ENCODE measurements at regions not wholly inside any gene's neighbourhood (a gene's known extent, or its start where the extent isn't known, plus 50 kb on each side); places are given as distances from the start of the nearest gene placed in this dataset.

DNA sequence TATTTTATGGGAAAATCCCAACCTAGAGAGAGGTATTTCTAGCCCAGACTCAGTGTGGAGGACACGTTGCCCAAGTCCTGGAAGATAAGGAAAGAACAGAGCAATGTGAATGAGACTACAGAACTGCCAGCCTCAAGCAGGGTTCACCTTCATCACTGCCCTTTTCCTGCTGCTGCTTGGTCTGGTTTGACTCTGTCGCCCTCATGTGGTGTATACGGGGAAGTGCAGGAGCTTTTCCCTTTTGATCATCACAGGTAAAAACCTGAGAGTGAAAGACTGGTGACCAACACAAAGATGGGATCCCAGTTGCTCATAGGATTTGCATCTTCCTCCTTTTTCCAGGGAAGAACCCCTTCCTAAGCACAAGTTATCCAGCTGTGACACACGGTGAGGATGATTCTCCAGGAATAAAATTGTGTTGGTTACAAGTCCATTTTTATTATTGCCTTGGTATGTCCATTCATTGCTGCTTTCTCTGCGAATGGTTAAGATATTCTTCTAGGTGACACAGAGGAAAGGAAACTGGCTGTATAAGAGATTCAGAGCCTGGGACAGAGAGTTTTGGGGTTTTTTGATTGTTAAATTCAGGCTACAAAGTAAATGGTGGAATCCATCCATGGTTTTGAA lies 89.5 kb upstream of the CD53 start:
- TF ChIP-seq, protein P1, sequence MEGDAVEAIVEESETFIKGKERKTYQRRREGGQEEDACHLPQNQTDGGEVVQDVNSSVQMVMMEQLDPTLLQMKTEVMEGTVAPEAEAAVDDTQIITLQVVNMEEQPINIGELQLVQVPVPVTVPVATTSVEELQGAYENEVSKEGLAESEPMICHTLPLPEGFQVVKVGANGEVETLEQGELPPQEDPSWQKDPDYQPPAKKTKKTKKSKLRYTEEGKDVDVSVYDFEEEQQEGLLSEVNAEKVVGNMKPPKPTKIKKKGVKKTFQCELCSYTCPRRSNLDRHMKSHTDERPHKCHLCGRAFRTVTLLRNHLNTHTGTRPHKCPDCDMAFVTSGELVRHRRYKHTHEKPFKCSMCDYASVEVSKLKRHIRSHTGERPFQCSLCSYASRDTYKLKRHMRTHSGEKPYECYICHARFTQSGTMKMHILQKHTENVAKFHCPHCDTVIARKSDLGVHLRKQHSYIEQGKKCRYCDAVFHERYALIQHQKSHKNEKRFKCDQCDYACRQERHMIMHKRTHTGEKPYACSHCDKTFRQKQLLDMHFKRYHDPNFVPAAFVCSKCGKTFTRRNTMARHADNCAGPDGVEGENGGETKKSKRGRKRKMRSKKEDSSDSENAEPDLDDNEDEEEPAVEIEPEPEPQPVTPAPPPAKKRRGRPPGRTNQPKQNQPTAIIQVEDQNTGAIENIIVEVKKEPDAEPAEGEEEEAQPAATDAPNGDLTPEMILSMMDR (conservative IDR thresholded peaks at IDR 0.05), result peak; percentile 91
- no peaks in the 10 kb centered on the region for H3K36me3 ChIP-seq (ENCODE audit: control insufficient read depth, insufficient read depth, low read length)
- DNase-seq, result peak; percentile 69
- Mint-ChIP-seq H3K4me3 (no peak overlapping the region), H3K27ac (no peak overlapping the region), H3K36me3 (ENCODE audit: low read depth) (no peaks in the 10 kb centered on the region), H3K9me3 (no peaks in the 10 kb centered on the region), H3K27me3 (ENCODE audit: insufficient read depth) (peaks cover 42% of the 10 kb centered on the region), H3K4me1 (peaks cover 6% of the 10 kb centered on the region)
- no peak overlapping the region for H3K27ac ChIP-seq (ENCODE audit: low read depth, low read length)
- H3K4me1 ChIP-seq (ENCODE audit: control insufficient read depth, insufficient read depth, low read length), result peaks cover 3% of the 10 kb centered on the region
- no peak overlapping the region for H3K4me3 ChIP-seq (ENCODE audit: low read length)
- 18 to 22% methylated on average over 4 to 5 of the region's 5 CpGs for WGBS, 2 experiments (ENCODE audit: insufficient coverage in 1 of 2, insufficient read length in 1 of 2)
- H3K27me3 ChIP-seq (ENCODE audit: control insufficient read depth, insufficient read depth, low read length, poor library complexity, severe bottlenecking), result peaks cover 56% of the 10 kb centered on the region
- no peak overlapping the region for H3K9ac ChIP-seq (ENCODE audit: extremely low read depth, low read length, poor library complexity, severe bottlenecking)
- H3K9me3 ChIP-seq (ENCODE audit: control insufficient read depth, low read length), result no peaks in the 10 kb centered on the region

- DNase-seq, result no peak
- Mint-ChIP-seq H3K27me3 (ENCODE audit: insufficient read depth) (peaks cover 43% of the 10 kb centered on the region), H3K9me3 (no peaks in the 10 kb centered on the region), H3K4me1 (peaks cover 9% of the 10 kb centered on the region), H3K4me3 (no peak overlapping the region), H3K36me3 (ENCODE audit: low read depth) (no peaks in the 10 kb centered on the region), H3K27ac (no peak overlapping the region)
- H3K9me3 ChIP-seq (ENCODE audit: control insufficient read depth, low read length), result no peaks in the 10 kb centered on the region
- TF ChIP-seq, protein P1 (conservative IDR thresholded peaks at IDR 0.05), result no peak
- no peak overlapping the region for H3K9ac ChIP-seq (ENCODE audit: extremely low read depth, low read length, poor library complexity, severe bottlenecking)
- H3K4me3 ChIP-seq (ENCODE audit: low read length), result no peak overlapping the region
- peaks cover 48% of the 10 kb centered on the region for H3K27me3 ChIP-seq (ENCODE audit: control insufficient read depth, insufficient read depth, low read length, poor library complexity, severe bottlenecking)
- no peak overlapping the region for H3K27ac ChIP-seq (ENCODE audit: low read depth, low read length)
- 70 to 100% methylated on average over 1 to 2 of the region's 2 CpGs for whole genome bisulfite sequencing, 2 experiments (ENCODE audit: insufficient coverage in 1 of 2, insufficient read length in 1 of 2)
- peaks cover 10% of the 10 kb centered on the region for H3K4me1 ChIP-seq (ENCODE audit: control insufficient read depth, insufficient read depth, low read length)
- H3K36me3 ChIP-seq (ENCODE audit: control insufficient read depth, insufficient read depth, low read length), result no peaks in the 10 kb centered on the region
Measured at GRCh38 chr1:110781525-110781924, 91.4 kb upstream of the CD53 start.

DNA sequence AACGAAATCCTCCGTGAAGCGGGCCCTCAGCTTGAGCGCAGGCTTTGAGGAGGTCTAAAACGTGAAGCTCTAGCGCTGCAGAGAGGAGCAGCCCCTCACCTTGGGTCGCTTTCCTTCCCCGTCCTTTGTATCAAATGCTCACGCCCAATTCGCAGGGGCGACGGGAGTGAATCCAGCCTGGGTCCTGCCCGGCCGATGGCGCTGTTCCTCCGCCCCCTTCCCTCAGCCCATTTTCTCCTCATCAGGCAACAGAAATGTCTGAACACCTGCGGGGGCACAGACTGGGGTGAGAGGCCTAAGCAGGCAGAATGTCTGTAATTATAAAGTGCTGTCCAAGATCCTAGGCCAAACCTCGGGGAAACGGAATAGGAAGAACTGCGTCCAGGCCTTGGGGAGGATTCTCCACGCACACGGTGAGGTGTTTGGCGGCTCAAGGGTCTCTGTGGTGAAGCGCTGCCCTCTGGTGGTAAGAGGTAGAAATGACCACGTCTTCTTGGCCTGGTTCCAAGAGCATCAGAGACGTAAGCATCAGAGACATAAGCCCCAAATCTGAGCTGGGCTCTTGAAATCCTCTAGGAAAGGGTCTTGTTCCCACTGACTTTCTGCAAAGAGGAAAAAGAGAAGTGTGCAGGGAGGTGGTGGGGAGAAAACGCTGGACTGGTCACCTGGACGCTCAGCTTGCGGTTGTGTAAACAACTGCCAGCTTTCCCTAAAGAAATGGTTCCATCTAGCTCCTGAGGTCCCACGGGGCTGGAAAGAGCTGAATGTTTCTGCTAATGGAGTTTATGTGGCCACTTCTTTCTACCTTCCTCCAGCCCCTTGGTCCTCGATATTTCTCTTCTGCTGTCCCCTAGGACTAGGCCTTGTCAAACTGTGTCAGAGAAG lies 92.1 kb upstream of the CD53 start:
- Mint-ChIP-seq H3K27me3 (ENCODE audit: insufficient read depth) (peaks cover 48% of the 10 kb centered on the region), H3K4me1 (peaks cover 9% of the 10 kb centered on the region), H3K27ac (no peak overlapping the region), H3K36me3 (ENCODE audit: low read depth) (no peaks in the 10 kb centered on the region), H3K9me3 (no peaks in the 10 kb centered on the region), H3K4me3 (peak overlapping the region; percentile 50)
- Histone ChIP-seq H3K36me3 (ENCODE audit: control insufficient read depth, insufficient read depth, low read length) (no peaks in the 10 kb centered on the region), H3K4me1 (ENCODE audit: control insufficient read depth, insufficient read depth, low read length) (peaks cover 10% of the 10 kb centered on the region), H3K4me3 (ENCODE audit: low read length) (no peak overlapping the region), H3K27ac (ENCODE audit: low read depth, low read length) (no peak overlapping the region), H3K27me3 (ENCODE audit: control insufficient read depth, insufficient read depth, low read length, poor library complexity, severe bottlenecking) (peaks cover 51% of the 10 kb centered on the region), H3K9ac (ENCODE audit: extremely low read depth, low read length, poor library complexity, severe bottlenecking) (no peak overlapping the region), H3K9me3 (ENCODE audit: control insufficient read depth, low read length) (no peaks in the 10 kb centered on the region)
- TF ChIP-seq, protein P1 (conservative IDR thresholded peaks at IDR 0.05), result peak; percentile 94
- WGBS, 2 experiments (ENCODE audit: insufficient coverage in 1 of 2, insufficient read length in 1 of 2), result 37 to 39% methylated on average over 20 to 31 of the region's 31 CpGs
- peak; percentile 91 for DNase-seq
